Spinal cord (tissue), 9 donors: ENCODE measurements at regions not wholly inside any gene's neighbourhood (a gene's known extent, or its start where the extent isn't known, plus 50 kb on each side); places are given as distances from the start of the nearest gene placed in this dataset.
"Not testable (repeated sequence)": the region's sequence is repeated elsewhere in the genome, so short reads cannot be mapped to it uniquely, and the experiment has no call there.

ENCODE experiments used
- DNase-seq, 6 donors: peaks; one replicate each; pipeline versions ENCODE4 v3.0.0 to v3.0.0-alpha.2; 2013 to 2015; ENCODE audit warnings: low spot score in 6 of 6, low read depth in 4 of 6
- H3K27ac ChIP-seq: one replicate; pipeline ENCODE4 v1.5.1; 2013; ENCODE audit warnings: low read depth, low read length, control low read depth
- H3K27me3 ChIP-seq: one replicate; pipeline ENCODE4 v1.6.1; 2013; ENCODE audit warnings: low read length; ENCODE audit not compliant: control insufficient read depth, insufficient read depth
- H3K36me3 ChIP-seq: one replicate; pipeline ENCODE4 v1.6.1; 2013; ENCODE audit warnings: low read length; ENCODE audit not compliant: control insufficient read depth, insufficient read depth
- H3K4me1 ChIP-seq: one replicate; pipeline ENCODE4 v1.6.1; 2013; ENCODE audit warnings: low read length; ENCODE audit not compliant: control insufficient read depth, insufficient read depth
- H3K4me3 ChIP-seq: one replicate; pipeline ENCODE4 v1.5.1; 2013; ENCODE audit warnings: low read depth, low read length, control low read depth
- H3K9me3 ChIP-seq: one replicate; pipeline ENCODE4 v1.6.1; 2013; ENCODE audit warnings: low read length; ENCODE audit not compliant: control insufficient read depth, insufficient read depth
- WGBS: methylation state at CpG from one replicate; pipeline ENCODE4 v1.1.5; 2013; ENCODE audit warnings: missing lambda C conversion rate; ENCODE audit not compliant: insufficient coverage; 5-methylcytosine and 5-hydroxymethylcytosine counted together
- donor health status: healthy.

DNA sequence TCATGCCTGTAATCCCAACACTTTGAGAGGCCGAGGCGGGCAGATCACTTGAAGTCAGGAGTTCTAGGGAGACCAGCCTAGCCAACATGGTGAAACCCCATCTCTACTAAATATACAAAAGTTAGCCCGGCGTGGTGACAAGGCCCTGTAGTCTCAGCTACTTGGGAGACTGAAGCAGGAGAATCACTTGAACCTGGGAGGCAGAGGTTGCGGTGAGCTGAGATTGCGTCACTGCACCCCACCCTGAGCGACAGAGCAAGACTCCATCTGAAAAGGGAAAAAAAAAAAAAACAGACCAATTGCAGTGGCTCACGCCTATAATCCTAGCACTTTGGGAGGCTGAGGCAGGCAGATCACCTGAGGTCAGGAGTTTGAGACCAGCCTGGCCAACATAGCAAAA, 90.4 kb downstream of the TEX51 start:
- not testable (repeated sequence) for H3K27me3 ChIP-seq, H3K4me1 ChIP-seq, H3K9me3 ChIP-seq, H3K36me3 ChIP-seq, H3K4me3 ChIP-seq, H3K27ac ChIP-seq, DNase-seq
- WGBS: 96% methylated on average over 7 of the region's 8 CpGs

DNA sequence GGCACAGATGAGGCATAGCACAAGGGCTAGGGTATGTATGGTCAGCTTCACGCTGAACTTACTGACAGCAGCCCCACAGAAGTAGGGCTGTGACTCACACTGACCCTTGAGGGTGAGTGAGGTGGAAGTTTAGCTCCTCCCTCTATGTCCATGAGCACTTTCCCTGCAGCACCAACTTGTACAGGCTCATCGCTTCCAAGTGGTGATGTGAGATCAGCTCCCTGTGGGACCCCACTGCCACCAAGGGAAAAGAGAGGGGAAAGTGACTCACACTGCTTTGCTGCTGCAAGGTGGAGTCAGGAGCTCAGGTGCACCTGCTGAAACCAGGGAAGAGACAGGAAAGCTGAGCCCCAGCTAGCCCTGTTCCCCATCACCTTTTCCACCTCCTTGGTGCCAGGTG, 91.5 kb downstream of the TEX51 start:
- no peak overlapping the region for H3K4me3 ChIP-seq
- no CpG with 5 or more reads among the region's 2 CpGs for WGBS
- no peak overlapping the region for H3K27ac ChIP-seq
- H3K36me3 ChIP-seq: no peaks in the 10 kb centered on the region
- DNase-seq: no peak
- H3K9me3 ChIP-seq: no peaks in the 10 kb centered on the region
- no peaks in the 10 kb centered on the region for H3K4me1 ChIP-seq
- no peaks in the 10 kb centered on the region for H3K27me3 ChIP-seq

- no peak for DNase-seq
- Histone ChIP-seq H3K4me3 (no peak overlapping the region), H3K27me3 (no peaks in the 10 kb centered on the region), H3K36me3 (no peaks in the 10 kb centered on the region), H3K27ac (no peak overlapping the region), H3K9me3 (no peaks in the 10 kb centered on the region), H3K4me1 (no peaks in the 10 kb centered on the region)
- 71% methylated on average over 8 of the region's 12 CpGs for WGBS
Observed at GRCh38 chr2:126990605-126991532, 92.2 kb downstream of the TEX51 start.

- Histone ChIP-seq H3K4me1 (peaks cover 5% of the 10 kb centered on the region), H3K27me3 (no peaks in the 10 kb centered on the region), H3K27ac (no peak overlapping the region), H3K4me3 (no peak overlapping the region), H3K9me3 (no peaks in the 10 kb centered on the region), H3K36me3 (no peaks in the 10 kb centered on the region)
- DNase-seq: no peak
- WGBS: 100% methylated on average over 1 of the region's 2 CpGs
Observed at GRCh38 chr2:126994340-126994777, 95.7 kb downstream of the TEX51 start.

- no peak overlapping the region for H3K4me3 ChIP-seq
- WGBS: 13% methylated on average over 1 of the region's 5 CpGs
Observed at GRCh38 chr2:126995621-126996377, 97.1 kb downstream of the TEX51 start.

DNA sequence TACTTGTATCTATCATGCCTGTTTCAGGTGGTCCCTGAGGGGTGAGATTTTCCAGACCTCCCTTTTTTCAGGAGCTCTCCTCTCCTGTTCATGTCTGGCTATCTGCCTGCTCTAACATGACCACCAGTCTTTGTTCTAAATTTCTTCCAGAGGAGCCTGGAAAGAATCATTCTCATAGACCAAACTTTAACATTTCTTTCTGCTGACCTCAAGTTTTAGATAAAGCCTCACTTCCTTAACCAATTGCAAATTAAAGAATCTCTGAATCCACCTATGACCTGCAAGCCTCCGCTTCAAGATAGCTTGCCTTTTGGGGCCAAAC, 97.6 kb downstream of the TEX51 start:
- Histone ChIP-seq H3K4me1 (peaks cover 6% of the 10 kb centered on the region), H3K27ac (no peak overlapping the region), H3K9me3 (no peaks in the 10 kb centered on the region), H3K36me3 (no peaks in the 10 kb centered on the region), H3K4me3 (no peak overlapping the region), H3K27me3 (no peaks in the 10 kb centered on the region)
- 81% methylated on average over 1 of the region's 1 CpG for WGBS
- no peak for DNase-seq

More at GRCh38 chr2:126995621-126996377, 97.1 kb downstream of the TEX51 start:
- no peak overlapping the region for H3K27ac ChIP-seq
- H3K36me3 ChIP-seq: no peaks in the 10 kb centered on the region
- peak in 2 of 6 donors; percentile 24 to 26 for DNase-seq
- H3K27me3 ChIP-seq: no peaks in the 10 kb centered on the region
- peaks cover 6% of the 10 kb centered on the region for H3K4me1 ChIP-seq
- no peaks in the 10 kb centered on the region for H3K9me3 ChIP-seq
